Pancreas (tissue), 10 donors: ENCODE measurements at regions not wholly inside any gene's neighbourhood (a gene's known extent, or its start where the extent isn't known, plus 50 kb on each side); places are given as distances from the start of the nearest gene placed in this dataset.

Source experiments
- ATAC-seq, 4 donors: fragments of 200-7000 bp; cut with Tn5 transposase; one replicate each; pipeline versions ENCODE4 v1.8.0 to v1.9.1; 2020; ENCODE audit warnings: mild to moderate bottlenecking in 4 of 4, moderate library complexity in 4 of 4
- DNase-seq, 6 donors: peaks; one replicate each; pipeline ENCODE4 v3.0.0-alpha.2; 2020
- FAIRE-seq: peaks from 2 replicates; lab custom pipeline; 2012; peaks lifted over from hg19 to GRCh38; lab: Jason Lieb, UNC
- H3K27ac ChIP-seq, 4 donors: fragments of 200-600 bp; sonication (generic); 1 replicate in 3 of 4; 2 replicates in 1 of 4; pipeline versions ENCODE4 v1.5.0 to v1.8.0; 2020
- H3K27me3 ChIP-seq, 4 donors: fragments of 200-600 bp; one replicate each; pipeline ENCODE4 v1.8.0; 2021
- H3K36me3 ChIP-seq, 3 donors: fragments of 200-600 bp; sonication (generic) in 1 of 3; one replicate each; pipeline versions ENCODE4 v1.5.0 to v1.8.0; 2020 to 2021
- H3K4me1 ChIP-seq, 3 donors: fragments of 200-600 bp; one replicate each; pipeline ENCODE4 v1.8.0; 2021
- H3K4me3 ChIP-seq, 4 donors: fragments of 200-600 bp; sonication (generic) in 2 of 4; one replicate each; pipeline versions ENCODE4 v1.5.0 to v1.8.0; 2020 to 2021
- H3K9me3 ChIP-seq, 4 donors: fragments of 200-600 bp; one replicate each; pipeline ENCODE4 v1.8.0; 2021
- WGBS, 2 donors: extraction: QIAGEN DNeasy Blood & Tissue Kit; methylation state at CpG; one replicate each; pipeline ENCODE4 v1.1.7; 2013; 5-methylcytosine and 5-hydroxymethylcytosine counted together
- intact Hi-C, 3 donors: fragments of 100-400 bp; cut with DNase I; formaldehyde crosslinking; loops; one replicate each; pipeline versions ENCODE4 v1.11.1 to v1.14.2; 2022
- microRNA-seq, 2 donors: library from miRNA; unstranded; fragments of <30 nt; microRNA quantifications; one replicate each; pipeline versions ENCODE4 to v1.1.0, GENCODE V29; 2019 to 2020
- TF ChIP-seq, protein P1 (sequence below), 4 donors: fragments of 200-600 bp; sonication (generic) in 3 of 4; IDR thresholded peaks; one replicate each; pipeline versions ENCODE4 v1.5.0 to v1.8.0; 2021; ENCODE audit warnings: antibody characterized with exemption in 4 of 4
- donor health status: healthy with polysubstance abuse.
- donor health status: DM: no; HTN: no; CAD: no; lungs with moderate emphysema.
- donor health status: DM: no; HTN: no; CAD: no.
- donor health status: control.
- donor health status: control.
- donor health status: Bipolar disorder and iron deficiency.
- donor health status: DM: yes; HTN: yes; CAD: no.
- donor health status: DM: no; HTN: no; CAD: no.
- donor health status: DM: no; HTN: no; CAD: no.
- donor health status: DM: yes; HTN: yes; CAD: no.

DNA sequence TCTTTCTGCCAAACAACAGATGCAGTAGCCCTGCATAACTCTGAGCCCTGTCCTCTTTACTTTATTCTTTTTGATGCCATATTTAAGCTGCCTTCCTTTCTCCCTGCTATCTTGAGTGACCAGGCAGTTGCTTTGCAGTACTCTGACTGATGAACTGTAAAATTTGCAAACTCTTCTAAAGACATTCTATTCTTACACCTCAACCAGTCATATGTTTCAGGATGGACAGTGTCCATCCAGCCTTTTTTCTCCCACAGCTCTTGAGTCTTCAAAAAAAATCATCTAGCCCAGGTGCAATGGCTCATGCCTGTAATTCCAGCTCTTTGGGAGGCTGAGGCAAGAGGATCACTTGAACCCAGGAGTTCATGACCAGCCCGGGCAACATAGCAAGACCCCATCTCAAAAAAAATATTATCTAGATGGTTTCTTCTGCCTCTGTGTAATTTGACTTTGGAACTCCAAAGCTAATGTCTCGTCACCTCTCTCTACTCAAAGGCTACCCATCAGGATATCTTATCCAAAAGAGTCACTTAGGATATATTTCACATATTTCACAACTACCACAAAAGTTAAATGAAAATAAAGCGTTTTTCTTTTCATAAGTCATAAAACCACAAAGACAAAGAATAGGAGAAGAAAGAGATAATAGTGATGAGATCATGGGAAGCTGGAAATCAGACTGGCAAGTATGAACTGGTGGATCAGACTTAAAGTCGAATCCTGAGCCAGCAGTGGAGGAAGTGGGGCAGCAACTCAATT lies 54.6 kb upstream of the IPO9 start:
- WGBS, 2 donors = 64 to 66% methylated on average over 4 of the region's 4 CpGs
- FAIRE-seq (no peak), ATAC-seq (no peak), DNase-seq (no peak)
- no peak overlapping the region for H3K4me3 ChIP-seq
- H3K9me3 ChIP-seq = no peaks in the 10 kb centered on the region
- H3K36me3 ChIP-seq = no peaks in the 10 kb centered on the region
- intact Hi-C loops = no loop called here
- no peaks in the 10 kb centered on the region for H3K4me1 ChIP-seq
- no peaks in the 10 kb centered on the region for H3K27me3 ChIP-seq
- no peak overlapping the region for H3K27ac ChIP-seq
- TF ChIP-seq, protein P1, sequence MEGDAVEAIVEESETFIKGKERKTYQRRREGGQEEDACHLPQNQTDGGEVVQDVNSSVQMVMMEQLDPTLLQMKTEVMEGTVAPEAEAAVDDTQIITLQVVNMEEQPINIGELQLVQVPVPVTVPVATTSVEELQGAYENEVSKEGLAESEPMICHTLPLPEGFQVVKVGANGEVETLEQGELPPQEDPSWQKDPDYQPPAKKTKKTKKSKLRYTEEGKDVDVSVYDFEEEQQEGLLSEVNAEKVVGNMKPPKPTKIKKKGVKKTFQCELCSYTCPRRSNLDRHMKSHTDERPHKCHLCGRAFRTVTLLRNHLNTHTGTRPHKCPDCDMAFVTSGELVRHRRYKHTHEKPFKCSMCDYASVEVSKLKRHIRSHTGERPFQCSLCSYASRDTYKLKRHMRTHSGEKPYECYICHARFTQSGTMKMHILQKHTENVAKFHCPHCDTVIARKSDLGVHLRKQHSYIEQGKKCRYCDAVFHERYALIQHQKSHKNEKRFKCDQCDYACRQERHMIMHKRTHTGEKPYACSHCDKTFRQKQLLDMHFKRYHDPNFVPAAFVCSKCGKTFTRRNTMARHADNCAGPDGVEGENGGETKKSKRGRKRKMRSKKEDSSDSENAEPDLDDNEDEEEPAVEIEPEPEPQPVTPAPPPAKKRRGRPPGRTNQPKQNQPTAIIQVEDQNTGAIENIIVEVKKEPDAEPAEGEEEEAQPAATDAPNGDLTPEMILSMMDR (IDR thresholded peaks at IDR 0.05) = no peak

DNA sequence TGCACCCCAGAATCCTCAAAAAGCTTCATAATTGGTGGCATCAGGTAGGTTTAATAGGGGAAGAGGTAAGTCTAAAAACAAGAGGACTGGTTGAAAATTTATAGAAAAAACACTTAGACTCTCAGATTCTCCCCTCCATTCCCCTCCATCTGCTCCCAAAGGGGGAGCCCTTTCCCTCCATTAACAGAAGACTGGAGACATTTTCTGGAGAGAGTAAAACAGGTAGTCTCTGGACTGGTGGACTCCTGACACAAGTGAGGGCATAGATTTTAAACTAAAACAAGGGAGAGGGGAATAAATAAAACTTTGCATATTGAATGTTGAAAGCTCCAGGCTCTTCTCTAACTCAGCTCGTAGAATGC lies 54.0 kb upstream of the IPO9 start:
- FAIRE-seq (no peak), ATAC-seq (no peak), DNase-seq (no peak)
- Histone ChIP-seq H3K27ac (no peak overlapping the region), H3K4me3 (no peak overlapping the region), H3K4me1 (no peaks in the 10 kb centered on the region), H3K36me3 (no peaks in the 10 kb centered on the region), H3K27me3 (no peaks in the 10 kb centered on the region), H3K9me3 (no peaks in the 10 kb centered on the region)
- intact Hi-C loops = no loop called here
- WGBS, 2 donors = 90 to 95% methylated on average over 1 of the region's 1 CpG
- TF ChIP-seq, protein P1 (IDR thresholded peaks at IDR 0.05) = no peak

DNA sequence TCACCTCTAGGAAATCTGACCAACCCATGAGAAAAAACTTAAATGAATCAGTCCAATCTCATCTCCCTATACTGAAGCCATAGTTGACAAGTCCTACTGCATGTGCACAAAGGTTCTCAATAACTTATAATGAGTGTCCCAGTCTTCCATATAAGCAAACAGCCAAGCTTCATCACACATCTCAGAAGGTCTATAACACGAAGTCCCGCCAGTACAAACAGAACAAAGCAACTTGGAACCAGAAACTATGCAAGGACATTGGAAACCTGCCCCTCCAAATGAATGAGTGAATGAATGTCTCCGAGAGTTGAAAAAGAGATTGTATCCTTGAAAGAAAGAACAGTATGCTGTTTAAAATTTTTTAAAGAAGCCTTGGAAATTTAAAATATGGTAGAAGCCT lies 53.6 kb upstream of the IPO9 start:
- FAIRE-seq (no peak), ATAC-seq (no peak), DNase-seq (no peak)
- intact Hi-C loops = no loop called here
- H3K27me3 ChIP-seq = no peaks in the 10 kb centered on the region
- TF ChIP-seq, protein P1 (IDR thresholded peaks at IDR 0.05) = no peak
- no peaks in the 10 kb centered on the region for H3K4me1 ChIP-seq
- H3K27ac ChIP-seq = no peak overlapping the region
- H3K36me3 ChIP-seq = no peaks in the 10 kb centered on the region
- 87 to 92% methylated on average over 3 of the region's 3 CpGs for WGBS, 2 donors
- no peaks in the 10 kb centered on the region for H3K9me3 ChIP-seq
- no peak overlapping the region for H3K4me3 ChIP-seq

DNA sequence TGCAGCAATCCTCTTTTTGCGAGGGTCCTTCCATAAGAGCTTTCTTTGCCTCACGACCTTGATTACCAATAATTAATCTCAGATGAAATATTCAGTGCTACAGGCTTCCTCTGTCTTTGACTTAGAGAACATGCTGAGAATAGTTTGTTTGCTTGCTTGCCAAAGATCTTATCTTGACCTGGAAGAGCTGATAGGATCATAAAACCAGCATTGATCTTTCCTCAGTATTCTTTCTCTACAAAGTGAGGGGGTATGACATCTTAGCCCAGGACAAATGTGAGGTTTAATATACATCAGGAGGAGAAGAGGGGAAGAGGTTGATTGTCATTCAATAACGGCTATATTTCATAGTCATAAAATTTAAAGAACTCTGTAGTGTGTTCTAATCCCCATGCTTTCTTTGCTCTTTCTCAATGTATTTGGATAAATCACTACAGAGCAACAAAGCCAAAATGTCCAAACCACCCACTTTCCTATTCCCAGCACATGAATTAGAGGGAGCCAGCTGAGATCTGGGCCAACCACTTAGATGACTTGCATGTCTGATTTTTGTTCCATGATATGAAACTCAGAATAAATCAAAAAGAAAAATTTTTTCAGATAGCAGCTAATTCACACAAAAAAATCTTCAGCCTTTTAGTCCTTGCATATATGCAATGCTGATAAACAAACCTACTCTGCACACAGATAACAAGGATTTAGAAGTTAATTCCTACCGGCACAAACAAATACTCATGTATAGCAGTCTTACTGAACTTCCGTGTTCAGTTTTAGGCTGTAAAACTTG lies 50.5 kb upstream of the IPO9 start:
- ATAC-seq (peak in 2 of 4 donors; percentile 36 to 37), FAIRE-seq (no peak), DNase-seq (no peak)
- WGBS, 2 donors = 49 to 53% methylated on average over 5 of the region's 5 CpGs
- no peaks in the 10 kb centered on the region for H3K27me3 ChIP-seq
- H3K4me1 ChIP-seq = no peaks in the 10 kb centered on the region
- no peaks in the 10 kb centered on the region for H3K9me3 ChIP-seq
- TF ChIP-seq, protein P1 (IDR thresholded peaks at IDR 0.05) = no peak
- peaks cover 0 to 11% (median 0%) of the 10 kb centered on the region in 3 donors for H3K36me3 ChIP-seq
- H3K27ac ChIP-seq = no peak overlapping the region
- H3K4me3 ChIP-seq = no peak overlapping the region
- intact Hi-C loops = no loop called here

Small RNA genes lying in the stretch of these regions (microRNA-seq; reads per million reads assigned to microRNA genes)
- gene MIR5191 = 0 reads per million in 2 donors
